HCT116 (cell line): ENCODE measurements at regions not wholly inside any gene's neighbourhood (a gene's known extent, or its start where the extent isn't known, plus 50 kb on each side); places are given as distances from the start of the nearest gene placed in this dataset.

Experiments
- ATAC-seq: fragments of 200-7000 bp; cut with Tn5 transposase; 2 replicates; pipeline ENCODE4 v1.9.1; 2020; ENCODE audit warnings: mild to moderate bottlenecking, moderate library complexity
- BruUV-seq: library from RNA; stranded (reverse); fragments of 400-500 nt; replicated peaks from 2 replicates; lab custom pipeline; 2021; lab: Mats Ljungman, UMichigan
- CTCF ChIA-PET: fragments of 300-600 bp; sonication (Branson Sonifier 250); formaldehyde crosslinking; loops from one replicate; lab custom pipeline; 2021; ENCODE audit warnings: antibody characterized with exemption; lab: Charles Lee
- POLR2A ChIA-PET: fragments of 300-600, 350-600 bp; sonication (Branson Sonifier 250); formaldehyde crosslinking; loops from one replicate; lab custom pipeline; 2021; ENCODE audit warnings: antibody characterized with exemption; lab: Charles Lee
- RAD21 ChIA-PET, 2 experiments: fragments of 300-600 bp; sonication (Branson Sonifier 250); formaldehyde crosslinking; loops; one replicate each; lab custom pipeline; 2023; ENCODE audit warnings: low total read pairs in 2 of 2; ENCODE audit not compliant: uncharacterized antibody in 2 of 2, unreplicated experiment in 2 of 2, low non-redundant PET in 1 of 2; lab: Charles Lee
- DNase-seq: peaks from one replicate; pipeline ENCODE4 v3.0.0-alpha.2; 2010; ENCODE audit warnings: low read depth, low spot score
- H2AFZ ChIP-seq: fragments of 200-600 bp; shearing (Covaris generic), sonication (generic); 2 replicates; pipeline ENCODE4 v1.6.1; 2017; ENCODE audit warnings: low read depth, mixed run types, mixed read lengths, antibody characterized with exemption, low read length; ENCODE audit not compliant: poor library complexity, severe bottlenecking
- H3K27ac ChIP-seq: 2 replicates; pipeline ENCODE4 v1.5.1; 2012; ENCODE audit warnings: low read depth, low read length
- H3K27me3 ChIP-seq: fragments of 200-600 bp; sonication (generic); 2 replicates; pipeline ENCODE4 v1.6.1; 2016; ENCODE audit warnings: mixed run types, low read length, mixed read lengths; ENCODE audit not compliant: insufficient read depth
- H3K36me3 ChIP-seq, 2 experiments: fragments of 200-500 bp in 1 of 2; fragments of 200-600 bp in 1 of 2; sonication (Bioruptor generic) in 1 of 2; sonication (generic) in 1 of 2; 2 replicates each; pipeline versions ENCODE4 v1.5.1 to v1.6.1; 2014 to 2016; ENCODE audit warnings: low read length in 2 of 2, inconsistent platforms in 1 of 2, mixed read lengths in 1 of 2, mixed run types in 1 of 2; ENCODE audit not compliant: insufficient read depth in 2 of 2, control insufficient read depth in 1 of 2
- H3K4me1 ChIP-seq, 2 experiments: fragments of 200-600 bp in 1 of 2; sonication (generic) in 1 of 2; 2 replicates each; pipeline versions ENCODE4 v1.5.1 to v1.6.1; 2012 to 2017; ENCODE audit warnings: low read length in 2 of 2, inconsistent platforms in 1 of 2, mild to moderate bottlenecking in 1 of 2, mixed read lengths in 1 of 2, mixed run types in 1 of 2, moderate library complexity in 1 of 2; ENCODE audit not compliant: insufficient read depth in 2 of 2, control insufficient read depth in 1 of 2
- H3K4me2 ChIP-seq: fragments of 200-600 bp; sonication (generic); 2 replicates; pipeline ENCODE4 v1.6.1; 2017; ENCODE audit warnings: mixed run types, low read length, mixed read lengths
- H3K4me3 ChIP-seq, 2 experiments: fragments of 200-600 bp in 1 of 2; sonication (generic) in 1 of 2; replicated peaks in 1 of 2; 2 replicates each; pipeline ENCODE4 v1.5.1; 2011 to 2016; ENCODE audit warnings: low read length in 2 of 2, control low read depth in 1 of 2, low read depth in 1 of 2, mild to moderate bottlenecking in 1 of 2, mixed read lengths in 1 of 2, mixed run types in 1 of 2
- H3K79me2 ChIP-seq: fragments of 200-600 bp; sonication (generic); 2 replicates; pipeline ENCODE4 v1.6.1; 2017; ENCODE audit warnings: mild to moderate bottlenecking, mixed run types, low read length, moderate library complexity, mixed read lengths; ENCODE audit not compliant: insufficient read depth
- H3K9ac ChIP-seq: fragments of 200-600 bp; sonication (generic); 2 replicates; pipeline ENCODE4 v1.6.1; 2016; ENCODE audit warnings: low read length, mixed read lengths
- H3K9me2 ChIP-seq: fragments of 200-600 bp; sonication (generic), shearing (Covaris generic); 2 replicates; pipeline ENCODE4 v1.6.1; 2017; ENCODE audit warnings: mixed run types, mild to moderate bottlenecking, moderate library complexity; ENCODE audit not compliant: insufficient read depth
- H3K9me3 ChIP-seq, 2 experiments: fragments of 200-500 bp in 1 of 2; fragments of 200-600 bp in 1 of 2; sonication (Bioruptor generic) in 1 of 2; sonication (generic) in 1 of 2; 2 replicates each; pipeline ENCODE4 v1.6.1; 2014 to 2017; ENCODE audit warnings: low read length in 2 of 2, mixed read lengths in 2 of 2, inconsistent platforms in 1 of 2, low read depth in 1 of 2, mild to moderate bottlenecking in 1 of 2, mixed run types in 1 of 2, moderate library complexity in 1 of 2; ENCODE audit not compliant: control insufficient read depth in 1 of 2, insufficient read depth in 1 of 2
- H4K20me1 ChIP-seq: fragments of 200-600 bp; sonication (generic), shearing (Covaris generic); 2 replicates; pipeline ENCODE4 v1.6.1; 2017; ENCODE audit warnings: mixed run types, mild to moderate bottlenecking, moderate library complexity; ENCODE audit not compliant: insufficient read depth
- EGR1 ChIP-seq: IDR thresholded peaks from 2 replicates; pipeline ENCODE4 v1.6.1; 2012; ENCODE audit warnings: low read depth
- JUND ChIP-seq: IDR thresholded peaks from 2 replicates; pipeline ENCODE4 v1.6.1; 2012
- SP1 ChIP-seq: IDR thresholded peaks from 2 replicates; pipeline ENCODE4 v1.6.1; 2012; ENCODE audit warnings: low read depth
- TCF7L2 ChIP-seq: IDR thresholded peaks from 2 replicates; pipeline ENCODE4 v1.7.0; 2011; ENCODE audit warnings: borderline replicate concordance, inconsistent platforms; ENCODE audit not compliant: insufficient read depth, insufficient read length; ENCODE audit errors: extremely low read depth
- YY1 ChIP-seq: IDR thresholded peaks from 2 replicates; pipeline ENCODE4 v1.6.1; 2011; ENCODE audit warnings: low read length, low read depth, moderate library complexity, mild to moderate bottlenecking; ENCODE audit not compliant: insufficient replicate concordance; ENCODE audit errors: extremely low read depth
- intact Hi-C: fragments of 100-400 bp; cut with micrococcal nuclease; formaldehyde crosslinking; loops from 2 replicates; pipeline ENCODE4 v1.10.0; 2022
- TF ChIP-seq, protein P1 (sequence below): IDR thresholded peaks from 2 replicates; pipeline ENCODE4 v1.6.1; 2012

DNA sequence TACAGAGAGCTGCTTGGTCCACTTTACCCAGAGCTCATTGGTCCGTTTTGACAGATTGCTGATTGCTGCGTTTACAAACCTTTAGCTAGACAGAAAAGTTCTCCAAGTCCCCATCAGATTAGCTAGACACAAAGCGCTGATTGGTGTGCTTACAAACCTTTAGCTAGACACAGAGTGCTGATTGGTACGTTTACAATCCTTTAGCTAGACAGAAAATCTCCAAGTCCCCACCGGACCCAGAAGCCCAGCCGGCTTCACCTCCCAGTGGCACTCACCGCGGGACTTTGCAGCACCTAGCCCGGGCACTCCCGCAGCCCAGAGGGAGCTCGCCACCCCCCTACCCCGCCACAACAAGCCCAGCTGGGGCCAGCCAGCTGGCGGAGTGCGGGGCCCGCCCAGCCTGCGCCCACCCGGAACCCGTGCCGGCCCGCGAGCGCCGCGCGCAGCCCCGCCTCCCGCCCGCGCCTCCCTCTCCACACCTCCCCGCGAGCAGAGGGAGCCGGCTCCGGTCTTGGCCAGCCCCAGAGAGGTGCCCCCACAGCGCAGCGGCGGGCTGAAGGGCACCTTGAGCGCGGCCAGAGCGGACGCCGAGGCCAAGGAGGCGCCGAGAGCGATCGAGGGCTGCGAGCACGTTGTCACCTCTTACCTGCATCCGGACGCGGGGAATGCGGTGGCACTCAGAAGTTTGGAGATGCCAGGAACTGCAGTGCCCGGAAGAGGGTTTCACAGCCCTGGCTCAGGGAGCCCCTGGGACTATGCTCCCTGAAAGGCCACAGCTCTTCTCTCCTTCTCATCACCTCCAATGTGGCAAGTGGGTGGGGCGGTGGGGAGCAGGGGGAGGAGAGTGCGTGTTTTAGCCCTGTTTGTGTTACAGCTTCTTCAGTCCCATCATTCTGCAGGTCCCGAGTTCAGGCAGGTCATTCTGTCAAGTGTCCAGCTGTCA lies 1504.5 kb downstream of the CDH11 start:
- RAD21 ChIA-PET = no interaction called here

DNA sequence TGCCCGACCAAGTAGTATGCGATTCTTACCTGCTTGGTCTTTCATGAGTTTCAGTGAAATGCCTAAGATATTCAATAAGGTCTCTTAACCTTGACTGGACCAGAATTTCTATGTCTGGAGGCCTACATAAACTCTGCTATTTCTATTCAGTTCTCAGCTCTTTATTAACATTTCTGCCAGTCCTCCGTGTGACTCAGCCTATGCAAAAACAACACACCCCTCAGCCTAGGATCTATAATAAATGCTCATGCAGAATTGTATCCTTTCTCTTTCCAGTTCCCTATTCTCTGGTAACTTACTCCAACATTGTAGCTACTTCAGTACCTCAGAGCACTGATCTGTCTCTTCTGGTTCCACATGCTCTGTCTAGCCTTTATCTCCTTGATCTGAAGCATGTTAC lies 1507.4 kb downstream of the CDH11 start:
- ChIA-PET RAD21 (no interaction called here), POLR2A (no interaction called here), CTCF (no interaction called here)
- intact Hi-C loops = no loop called here
- Histone ChIP-seq H3K9me2 (no peaks in the 10 kb centered on the region), H3K27ac (no peak overlapping the region), H3K79me2 (no peaks in the 10 kb centered on the region), H3K27me3 (no peaks in the 10 kb centered on the region), H3K4me3 (no peak overlapping the region), H3K4me2 (no peak overlapping the region), H3K9ac (no peak overlapping the region), H4K20me1 (no peaks in the 10 kb centered on the region), H2AFZ (no peak overlapping the region), H3K4me1 (no peaks in the 10 kb centered on the region), H3K36me3 (no peaks in the 10 kb centered on the region), H3K9me3 (peaks cover 5 to 15% of the 10 kb centered on the region in 2 experiments; a peak in 2 of 4 replicates)
- BruUV-seq = no TSS peak
- ATAC-seq (no peak), DNase-seq (no peak)
- no peak for TF ChIP-seq JUND
- TF ChIP-seq TCF7L2 = no peak
- TF ChIP-seq, protein P1, sequence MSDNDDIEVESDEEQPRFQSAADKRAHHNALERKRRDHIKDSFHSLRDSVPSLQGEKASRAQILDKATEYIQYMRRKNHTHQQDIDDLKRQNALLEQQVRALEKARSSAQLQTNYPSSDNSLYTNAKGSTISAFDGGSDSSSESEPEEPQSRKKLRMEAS = no peak

More for the DNA sequence above, 1504.5 kb downstream of the CDH11 start:
- Histone ChIP-seq H3K79me2 (no peaks in the 10 kb centered on the region), H3K9me3 (peaks cover 3 to 9% of the 10 kb centered on the region in 2 experiments; a peak in 2 of 4 replicates), H3K27me3 (no peaks in the 10 kb centered on the region), H3K4me3 (no peak overlapping the region), H3K4me1 (no peaks in the 10 kb centered on the region), H3K9ac (no peak overlapping the region), H3K4me2 (no peak overlapping the region), H3K36me3 (no peaks in the 10 kb centered on the region), H2AFZ (no peak overlapping the region), H3K27ac (no peak overlapping the region), H4K20me1 (no peaks in the 10 kb centered on the region), H3K9me2 (no peaks in the 10 kb centered on the region)
- ATAC-seq (no peak), DNase-seq (no peak)
- POLR2A ChIA-PET = no interaction called here
- CTCF ChIA-PET = no interaction called here
- intact Hi-C loops = no loop called here
- TF ChIP-seq EGR1 (no peak), SP1 (no peak), YY1 (no peak)
- BruUV-seq = no TSS peak
